Panc1 (cell line): ENCODE measurements at regions not wholly inside any gene's neighbourhood (a gene's known extent, or its start where the extent isn't known, plus 50 kb on each side); places are given as distances from the start of the nearest gene placed in this dataset.

Experiments used
- POLR2AphosphoS5 ChIP-seq: IDR thresholded peaks from 2 replicates; pipeline ENCODE4 v1.6.1; 2012; ENCODE audit warnings: mild to moderate bottlenecking, low read depth, low read length, moderate library complexity
- TCF7L2 ChIP-seq: IDR thresholded peaks from 2 replicates; pipeline ENCODE4 v1.6.1; 2011; ENCODE audit warnings: mild to moderate bottlenecking, low read depth, low read length, inconsistent platforms
- TF ChIP-seq, protein P1 (sequence below): fragments of 450-650 bp; IDR thresholded peaks from 2 replicates; pipeline ENCODE4 v1.5.1; 2017; ENCODE audit warnings: mild to moderate bottlenecking
- TF ChIP-seq, protein P2 (sequence below), 2 experiments: IDR thresholded peaks; 2 replicates each; pipeline ENCODE4 v1.6.1; 2011 to 2012; ENCODE audit warnings: low read depth in 2 of 2, control low read depth in 1 of 2, low read length in 1 of 2, mild to moderate bottlenecking in 1 of 2, moderate library complexity in 1 of 2; ENCODE audit not compliant: insufficient read depth in 1 of 2

DNA sequence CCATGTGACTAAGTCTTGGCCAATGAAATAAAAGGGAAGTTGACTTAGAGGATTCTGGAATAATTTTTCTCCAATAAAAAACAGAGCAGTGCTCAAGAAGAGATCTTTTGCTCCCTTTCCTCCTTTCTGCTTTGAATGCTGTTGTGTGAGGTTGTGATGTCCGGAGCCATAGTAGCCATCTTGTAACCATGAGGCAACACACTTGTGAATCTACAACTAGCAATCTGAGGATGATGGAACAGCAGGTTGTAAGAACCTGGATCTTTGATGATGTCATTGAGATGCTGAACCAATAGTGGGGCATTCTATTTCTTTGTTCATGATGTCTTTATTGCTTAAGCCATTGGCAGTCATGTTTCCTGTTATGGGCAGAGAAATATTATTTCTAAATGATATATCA is 230.0 kb upstream of the SRRM4 start:
- TF ChIP-seq POLR2AphosphoS5 (no peak), TCF7L2 (no peak)
- TF ChIP-seq, protein P1, sequence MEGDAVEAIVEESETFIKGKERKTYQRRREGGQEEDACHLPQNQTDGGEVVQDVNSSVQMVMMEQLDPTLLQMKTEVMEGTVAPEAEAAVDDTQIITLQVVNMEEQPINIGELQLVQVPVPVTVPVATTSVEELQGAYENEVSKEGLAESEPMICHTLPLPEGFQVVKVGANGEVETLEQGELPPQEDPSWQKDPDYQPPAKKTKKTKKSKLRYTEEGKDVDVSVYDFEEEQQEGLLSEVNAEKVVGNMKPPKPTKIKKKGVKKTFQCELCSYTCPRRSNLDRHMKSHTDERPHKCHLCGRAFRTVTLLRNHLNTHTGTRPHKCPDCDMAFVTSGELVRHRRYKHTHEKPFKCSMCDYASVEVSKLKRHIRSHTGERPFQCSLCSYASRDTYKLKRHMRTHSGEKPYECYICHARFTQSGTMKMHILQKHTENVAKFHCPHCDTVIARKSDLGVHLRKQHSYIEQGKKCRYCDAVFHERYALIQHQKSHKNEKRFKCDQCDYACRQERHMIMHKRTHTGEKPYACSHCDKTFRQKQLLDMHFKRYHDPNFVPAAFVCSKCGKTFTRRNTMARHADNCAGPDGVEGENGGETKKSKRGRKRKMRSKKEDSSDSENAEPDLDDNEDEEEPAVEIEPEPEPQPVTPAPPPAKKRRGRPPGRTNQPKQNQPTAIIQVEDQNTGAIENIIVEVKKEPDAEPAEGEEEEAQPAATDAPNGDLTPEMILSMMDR = no peak
- TF ChIP-seq, protein P2, sequence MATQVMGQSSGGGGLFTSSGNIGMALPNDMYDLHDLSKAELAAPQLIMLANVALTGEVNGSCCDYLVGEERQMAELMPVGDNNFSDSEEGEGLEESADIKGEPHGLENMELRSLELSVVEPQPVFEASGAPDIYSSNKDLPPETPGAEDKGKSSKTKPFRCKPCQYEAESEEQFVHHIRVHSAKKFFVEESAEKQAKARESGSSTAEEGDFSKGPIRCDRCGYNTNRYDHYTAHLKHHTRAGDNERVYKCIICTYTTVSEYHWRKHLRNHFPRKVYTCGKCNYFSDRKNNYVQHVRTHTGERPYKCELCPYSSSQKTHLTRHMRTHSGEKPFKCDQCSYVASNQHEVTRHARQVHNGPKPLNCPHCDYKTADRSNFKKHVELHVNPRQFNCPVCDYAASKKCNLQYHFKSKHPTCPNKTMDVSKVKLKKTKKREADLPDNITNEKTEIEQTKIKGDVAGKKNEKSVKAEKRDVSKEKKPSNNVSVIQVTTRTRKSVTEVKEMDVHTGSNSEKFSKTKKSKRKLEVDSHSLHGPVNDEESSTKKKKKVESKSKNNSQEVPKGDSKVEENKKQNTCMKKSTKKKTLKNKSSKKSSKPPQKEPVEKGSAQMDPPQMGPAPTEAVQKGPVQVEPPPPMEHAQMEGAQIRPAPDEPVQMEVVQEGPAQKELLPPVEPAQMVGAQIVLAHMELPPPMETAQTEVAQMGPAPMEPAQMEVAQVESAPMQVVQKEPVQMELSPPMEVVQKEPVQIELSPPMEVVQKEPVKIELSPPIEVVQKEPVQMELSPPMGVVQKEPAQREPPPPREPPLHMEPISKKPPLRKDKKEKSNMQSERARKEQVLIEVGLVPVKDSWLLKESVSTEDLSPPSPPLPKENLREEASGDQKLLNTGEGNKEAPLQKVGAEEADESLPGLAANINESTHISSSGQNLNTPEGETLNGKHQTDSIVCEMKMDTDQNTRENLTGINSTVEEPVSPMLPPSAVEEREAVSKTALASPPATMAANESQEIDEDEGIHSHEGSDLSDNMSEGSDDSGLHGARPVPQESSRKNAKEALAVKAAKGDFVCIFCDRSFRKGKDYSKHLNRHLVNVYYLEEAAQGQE (IDR thresholded peaks at IDR 0.05; ENCODE audit: insufficient read depth in 1 of 2, low read depth in 2 of 2, low read length in 1 of 2) = no peak
